K562 (cell line): ENCODE measurements at regions not wholly inside any gene's neighbourhood (a gene's known extent, or its start where the extent isn't known, plus 50 kb on each side); places are given as distances from the start of the nearest gene placed in this dataset.

Experiments
- BMI1 ChIP-seq: fragments of 150-350 bp; IDR thresholded peaks from 2 replicates; pipeline ENCODE4 v1.6.1; 2014; ENCODE audit warnings: low read length
- C11orf30 ChIP-seq: fragments of 450-650 bp; IDR thresholded peaks from 2 replicates; pipeline ENCODE4 v1.6.1; 2016; ENCODE audit warnings: low read depth, mild to moderate bottlenecking
- DACH1 ChIP-seq: fragments of 450-650 bp; IDR thresholded peaks from 2 replicates; pipeline ENCODE4 v1.6.1; 2018; ENCODE audit not compliant: partially characterized antibody
- FOXP1 ChIP-seq: sonication (generic); formaldehyde crosslinking; IDR thresholded peaks from 2 replicates; pipeline ENCODE4 v1.8.0; 2022; ENCODE audit warnings: mild to moderate bottlenecking, missing genetic modification reagents
- LARP7 ChIP-seq: fragments of 450-650 bp; IDR thresholded peaks from 2 replicates; pipeline ENCODE4 v1.6.1; 2016
- NFATC3 ChIP-seq: fragments of 450-650 bp; IDR thresholded peaks from 2 replicates; pipeline ENCODE4 v1.6.1; 2017; ENCODE audit warnings: mild to moderate bottlenecking
- SNRNP70 ChIP-seq: fragments of 200-400 bp; formaldehyde crosslinking; optimal IDR thresholded peaks from 2 replicates; pipeline ENCODE3; 2017; ENCODE audit warnings: low read depth, low read length
- TAF1 ChIP-seq: IDR thresholded peaks from 2 replicates; pipeline ENCODE4 v1.6.1; 2011; ENCODE audit warnings: mild to moderate bottlenecking, low read length, moderate library complexity; ENCODE audit not compliant: insufficient read depth, control insufficient read depth, severe bottlenecking; ENCODE audit errors: extremely low read depth
- TFAM ChIP-seq: fragments of 250-450 bp; sonication (Bioruptor Pico); conservative IDR thresholded peaks from 2 replicates; pipeline ENCODE4 v1.5.0; 2021; ENCODE audit warnings: mild to moderate bottlenecking, moderate library complexity
- TSC22D4 ChIP-seq: fragments of 450-650 bp; IDR thresholded peaks from 2 replicates; pipeline ENCODE4 v1.6.1; 2016; ENCODE audit warnings: missing genetic modification characterization, missing biosample characterization, control low read depth
- XRCC4 ChIP-seq: IDR thresholded peaks from one replicate; pipeline ENCODE4 v1.6.1; 2011; ENCODE audit not compliant: insufficient read depth, insufficient read length; ENCODE audit errors: extremely low read depth
- ZEB2 ChIP-seq: fragments of 450-650 bp; IDR thresholded peaks from 2 replicates; pipeline ENCODE4 v1.6.1; 2016
- ZNF121 ChIP-seq: sonication (generic); formaldehyde crosslinking; conservative IDR thresholded peaks from 2 replicates; pipeline ENCODE4 v1.8.0; 2022; ENCODE audit warnings: missing genetic modification reagents
- ZNF140 ChIP-seq: fragments of 250-450 bp; sonication (Bioruptor Pico); IDR thresholded peaks from 2 replicates; pipeline ENCODE4 v1.8.0; 2021; ENCODE audit warnings: moderate library complexity, mild to moderate bottlenecking, inconsistent platforms

GRCh38 chr10:106032450-106033002 is 1132.0 kb downstream of the SORCS1 start:
- TF ChIP-seq XRCC4: no peak
- TF ChIP-seq ZNF140: no peak
- TF ChIP-seq TSC22D4 (tag): no peak
- TF ChIP-seq BMI1: no peak
- TF ChIP-seq FOXP1 (CRISPR knock-in tag): no peak
- TF ChIP-seq C11orf30: no peak
- TF ChIP-seq ZEB2: no peak
- TF ChIP-seq DACH1: no peak
- no peak for TF ChIP-seq SNRNP70
- TF ChIP-seq TAF1: no peak
- no peak for TF ChIP-seq LARP7
- no peak for TF ChIP-seq ZNF121 (CRISPR knock-in tag)
- TF ChIP-seq TFAM (CRISPR knock-in tag): no peak
- no peak for TF ChIP-seq NFATC3
